ENCODE measurements at regions not wholly inside any gene's neighbourhood (a gene's known extent, or its start where the extent isn't known, plus 50 kb on each side); places are given as distances from the start of the nearest gene placed in this dataset.

DNA sequence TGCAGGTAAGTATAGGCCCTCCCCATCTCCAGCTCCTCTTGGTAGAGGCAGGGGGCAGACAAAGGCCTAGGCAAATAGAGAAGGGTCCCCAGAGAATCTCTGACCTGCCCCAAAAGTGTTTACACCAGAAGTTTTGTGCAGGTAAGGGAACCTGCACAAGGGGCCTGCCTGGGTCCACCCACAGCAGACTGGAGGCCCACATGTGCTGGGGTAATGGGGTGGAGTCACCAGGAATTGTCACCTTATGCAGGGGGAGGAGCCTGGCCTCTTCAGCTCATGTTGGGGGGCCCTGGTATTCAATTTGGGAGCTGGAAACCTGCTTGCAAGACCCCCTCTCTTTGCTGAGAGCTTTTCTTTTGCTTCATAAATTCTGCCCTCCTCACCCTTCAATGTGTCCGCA, 302.7 kb downstream of the ZEB1 start (continued):
- TF ChIP-seq, protein P1, sequence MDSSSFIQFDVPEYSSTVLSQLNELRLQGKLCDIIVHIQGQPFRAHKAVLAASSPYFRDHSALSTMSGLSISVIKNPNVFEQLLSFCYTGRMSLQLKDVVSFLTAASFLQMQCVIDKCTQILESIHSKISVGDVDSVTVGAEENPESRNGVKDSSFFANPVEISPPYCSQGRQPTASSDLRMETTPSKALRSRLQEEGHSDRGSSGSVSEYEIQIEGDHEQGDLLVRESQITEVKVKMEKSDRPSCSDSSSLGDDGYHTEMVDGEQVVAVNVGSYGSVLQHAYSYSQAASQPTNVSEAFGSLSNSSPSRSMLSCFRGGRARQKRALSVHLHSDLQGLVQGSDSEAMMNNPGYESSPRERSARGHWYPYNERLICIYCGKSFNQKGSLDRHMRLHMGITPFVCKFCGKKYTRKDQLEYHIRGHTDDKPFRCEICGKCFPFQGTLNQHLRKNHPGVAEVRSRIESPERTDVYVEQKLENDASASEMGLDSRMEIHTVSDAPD (CRISPR knock-in tag; IDR thresholded peaks at IDR 0.05): no peak
- no peak for TF ChIP-seq PHF20 (IDR thresholded peaks at IDR 0.05; ENCODE audit: partially characterized antibody)

DNA sequence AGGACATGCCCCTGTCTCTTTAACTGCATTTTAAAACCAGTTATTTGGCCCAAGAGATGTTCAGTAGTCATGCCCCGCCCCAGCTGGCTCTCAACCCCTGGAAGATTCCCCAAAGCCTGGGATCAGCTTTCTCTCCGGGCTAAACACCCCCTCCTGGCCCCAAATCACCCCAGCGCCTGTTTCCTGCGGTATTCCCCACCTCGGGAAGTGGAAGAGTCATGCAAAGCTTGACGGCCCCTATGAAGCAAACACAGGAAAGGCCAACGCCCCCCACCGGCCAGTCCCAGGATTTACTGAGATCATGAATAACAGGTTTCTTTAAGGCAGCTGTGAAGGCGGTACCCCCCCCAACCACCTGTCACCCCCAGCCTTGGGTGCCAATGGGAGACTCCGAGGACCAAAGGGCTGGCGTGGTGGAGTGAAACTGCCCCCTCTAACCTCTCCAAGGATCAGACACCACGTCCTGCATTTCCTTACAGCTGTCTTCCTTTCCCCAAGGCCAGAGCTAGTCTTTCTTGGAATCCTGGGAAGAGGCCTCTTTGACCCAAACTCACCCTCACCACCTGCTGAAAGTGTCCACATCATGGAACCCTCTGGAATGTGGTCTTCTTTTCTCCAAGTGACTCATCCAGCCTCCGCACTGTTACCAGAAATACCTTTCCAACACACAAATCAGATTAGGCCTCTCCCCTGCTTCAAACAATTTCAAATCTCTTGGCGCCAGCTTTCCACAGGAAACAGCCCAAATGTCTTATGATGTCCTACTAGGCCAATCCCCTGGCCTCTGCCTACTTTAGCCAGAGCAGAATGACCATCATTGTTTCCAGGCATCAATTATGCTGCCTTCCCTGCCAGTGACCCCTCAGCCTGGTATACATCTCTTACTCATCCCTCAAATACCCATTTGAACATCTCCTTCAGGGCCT, 301.5 kb downstream of the ZEB1 start:
- under 1% methylated on average over 14 of the region's 14 CpGs for WGBS (ENCODE audit: insufficient coverage, low coverage, missing lambda C conversion rate)
- H3K4me3 ChIP-seq: no peak overlapping the region
- H3K36me3 ChIP-seq (ENCODE audit: control insufficient read depth, insufficient read depth, low read length): no peaks in the 10 kb centered on the region
- intact Hi-C loops (cut with micrococcal nuclease): no loop called here
- no peaks in the 10 kb centered on the region; a peak in 1 of 5 replicates for H3K27me3 ChIP-seq (ENCODE audit: control insufficient read depth in 2 of 2, insufficient read depth in 2 of 2, low read length in 2 of 2)
- TF ChIP-seq RAD21 (CRISPR knock-in tag; conservative IDR thresholded peaks at IDR 0.05 in 1 of 2, IDR thresholded peaks at IDR 0.05 in 1 of 2): peak in 1 of 2 experiments; percentile 47; a peak in 2 of 4 replicates
- TF ChIP-seq FOXA1 (IDR thresholded peaks at IDR 0.05; ENCODE audit: borderline replicate concordance): no peak
- TF ChIP-seq, protein P2, sequence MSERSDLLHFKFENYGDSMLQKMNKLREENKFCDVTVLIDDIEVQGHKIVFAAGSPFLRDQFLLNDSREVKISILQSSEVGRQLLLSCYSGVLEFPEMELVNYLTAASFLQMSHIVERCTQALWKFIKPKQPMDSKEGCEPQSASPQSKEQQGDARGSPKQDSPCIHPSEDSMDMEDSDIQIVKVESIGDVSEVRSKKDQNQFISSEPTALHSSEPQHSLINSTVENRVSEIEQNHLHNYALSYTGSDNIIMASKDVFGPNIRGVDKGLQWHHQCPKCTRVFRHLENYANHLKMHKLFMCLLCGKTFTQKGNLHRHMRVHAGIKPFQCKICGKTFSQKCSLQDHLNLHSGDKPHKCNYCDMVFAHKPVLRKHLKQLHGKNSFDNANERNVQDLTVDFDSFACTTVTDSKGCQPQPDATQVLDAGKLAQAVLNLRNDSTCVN (CRISPR knock-in tag; IDR thresholded peaks at IDR 0.05): no peak
- TF ChIP-seq, protein P3, sequence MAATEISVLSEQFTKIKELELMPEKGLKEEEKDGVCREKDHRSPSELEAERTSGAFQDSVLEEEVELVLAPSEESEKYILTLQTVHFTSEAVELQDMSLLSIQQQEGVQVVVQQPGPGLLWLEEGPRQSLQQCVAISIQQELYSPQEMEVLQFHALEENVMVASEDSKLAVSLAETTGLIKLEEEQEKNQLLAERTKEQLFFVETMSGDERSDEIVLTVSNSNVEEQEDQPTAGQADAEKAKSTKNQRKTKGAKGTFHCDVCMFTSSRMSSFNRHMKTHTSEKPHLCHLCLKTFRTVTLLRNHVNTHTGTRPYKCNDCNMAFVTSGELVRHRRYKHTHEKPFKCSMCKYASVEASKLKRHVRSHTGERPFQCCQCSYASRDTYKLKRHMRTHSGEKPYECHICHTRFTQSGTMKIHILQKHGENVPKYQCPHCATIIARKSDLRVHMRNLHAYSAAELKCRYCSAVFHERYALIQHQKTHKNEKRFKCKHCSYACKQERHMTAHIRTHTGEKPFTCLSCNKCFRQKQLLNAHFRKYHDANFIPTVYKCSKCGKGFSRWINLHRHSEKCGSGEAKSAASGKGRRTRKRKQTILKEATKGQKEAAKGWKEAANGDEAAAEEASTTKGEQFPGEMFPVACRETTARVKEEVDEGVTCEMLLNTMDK (IDR thresholded peaks at IDR 0.05; ENCODE audit: borderline replicate concordance, insufficient read depth, low read depth, low read length, poor library complexity, severe bottlenecking): peak; percentile 3
- TF ChIP-seq, protein P4, sequence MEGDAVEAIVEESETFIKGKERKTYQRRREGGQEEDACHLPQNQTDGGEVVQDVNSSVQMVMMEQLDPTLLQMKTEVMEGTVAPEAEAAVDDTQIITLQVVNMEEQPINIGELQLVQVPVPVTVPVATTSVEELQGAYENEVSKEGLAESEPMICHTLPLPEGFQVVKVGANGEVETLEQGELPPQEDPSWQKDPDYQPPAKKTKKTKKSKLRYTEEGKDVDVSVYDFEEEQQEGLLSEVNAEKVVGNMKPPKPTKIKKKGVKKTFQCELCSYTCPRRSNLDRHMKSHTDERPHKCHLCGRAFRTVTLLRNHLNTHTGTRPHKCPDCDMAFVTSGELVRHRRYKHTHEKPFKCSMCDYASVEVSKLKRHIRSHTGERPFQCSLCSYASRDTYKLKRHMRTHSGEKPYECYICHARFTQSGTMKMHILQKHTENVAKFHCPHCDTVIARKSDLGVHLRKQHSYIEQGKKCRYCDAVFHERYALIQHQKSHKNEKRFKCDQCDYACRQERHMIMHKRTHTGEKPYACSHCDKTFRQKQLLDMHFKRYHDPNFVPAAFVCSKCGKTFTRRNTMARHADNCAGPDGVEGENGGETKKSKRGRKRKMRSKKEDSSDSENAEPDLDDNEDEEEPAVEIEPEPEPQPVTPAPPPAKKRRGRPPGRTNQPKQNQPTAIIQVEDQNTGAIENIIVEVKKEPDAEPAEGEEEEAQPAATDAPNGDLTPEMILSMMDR (IDR thresholded peaks at IDR 0.05 in 2 of 3, conservative IDR thresholded peaks at IDR 0.05 in 1 of 3; ENCODE audit: insufficient read depth in 2 of 3, low read depth in 1 of 3, low read length in 3 of 3): peak; percentile 30 to 58 (median 40); a peak in 4 of 6 replicates
- TF ChIP-seq SREBF1 (IDR thresholded peaks at IDR 0.05; ENCODE audit: borderline replicate concordance, low read depth, low read length): no peak
- no peak for TF ChIP-seq ZFPM2 (CRISPR knock-in tag; IDR thresholded peaks at IDR 0.05)
- TF ChIP-seq, protein P5, sequence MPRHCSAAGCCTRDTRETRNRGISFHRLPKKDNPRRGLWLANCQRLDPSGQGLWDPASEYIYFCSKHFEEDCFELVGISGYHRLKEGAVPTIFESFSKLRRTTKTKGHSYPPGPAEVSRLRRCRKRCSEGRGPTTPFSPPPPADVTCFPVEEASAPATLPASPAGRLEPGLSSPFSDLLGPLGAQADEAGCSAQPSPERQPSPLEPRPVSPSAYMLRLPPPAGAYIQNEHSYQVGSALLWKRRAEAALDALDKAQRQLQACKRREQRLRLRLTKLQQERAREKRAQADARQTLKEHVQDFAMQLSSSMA (CRISPR knock-in tag; IDR thresholded peaks at IDR 0.05): no peak
- TF ChIP-seq ZNF224 (CRISPR knock-in tag; IDR thresholded peaks at IDR 0.05): no peak
- ATAC-seq: peak; percentile 79
- H3K9me1 ChIP-seq (ENCODE audit: control insufficient read depth, insufficient read depth, low read length): no peaks in the 10 kb centered on the region
- H3K27ac ChIP-seq (ENCODE audit: extremely low read depth, low read depth, low read length): no peak overlapping the region
- CTCF ChIA-PET (ENCODE audit: low intra/inter-chr PET ratio): no interaction called here
- H3K4me1 ChIP-seq (replicated peaks in 1 of 2; ENCODE audit: control insufficient read depth in 2 of 2, insufficient read depth in 2 of 2, low read length in 2 of 2): no peaks in the 10 kb centered on the region
- H3K4me2 ChIP-seq (ENCODE audit: insufficient read depth, low read length): no peak overlapping the region
- no peak for FAIRE-seq
- no peak overlapping the region for H2AFZ ChIP-seq (ENCODE audit: low read depth, low read length)
- in situ Hi-C loops (cut with MboI): no loop called here
- POLR2A ChIA-PET: no interaction called here
- DNase-seq (ENCODE audit: extremely low read depth in 1 of 4, low spot score in 3 of 4): peak; percentile 14 to 46 (median 42)
- no peaks in the 10 kb centered on the region for H3K9me3 ChIP-seq (replicated peaks; ENCODE audit: control insufficient read depth, insufficient read depth, low read depth, low read length)
- no peaks in the 10 kb centered on the region for H3K79me2 ChIP-seq (ENCODE audit: control insufficient read depth, insufficient read depth, low read length)
- no peaks in the 10 kb centered on the region for H4K20me1 ChIP-seq (replicated peaks; ENCODE audit: control insufficient read depth, insufficient read depth, low read length)
- H3K9ac ChIP-seq (ENCODE audit: insufficient read depth in 1 of 2, low read depth in 2 of 2, low read length in 2 of 2): no peak overlapping the region
- BruUV-seq (replicated peaks): no TSS peak
